GM18858 (cell line): ENCODE measurements at regions not wholly inside any gene's neighbourhood (a gene's known extent, or its start where the extent isn't known, plus 50 kb on each side); places are given as distances from the start of the nearest gene placed in this dataset.

Experiments
- ATAC-seq: cut with Tn5 transposase; IDR thresholded peaks from one replicate; pipeline ENCODE4 v1.9.1; 2021; ENCODE audit not compliant: unreplicated experiment

DNA sequence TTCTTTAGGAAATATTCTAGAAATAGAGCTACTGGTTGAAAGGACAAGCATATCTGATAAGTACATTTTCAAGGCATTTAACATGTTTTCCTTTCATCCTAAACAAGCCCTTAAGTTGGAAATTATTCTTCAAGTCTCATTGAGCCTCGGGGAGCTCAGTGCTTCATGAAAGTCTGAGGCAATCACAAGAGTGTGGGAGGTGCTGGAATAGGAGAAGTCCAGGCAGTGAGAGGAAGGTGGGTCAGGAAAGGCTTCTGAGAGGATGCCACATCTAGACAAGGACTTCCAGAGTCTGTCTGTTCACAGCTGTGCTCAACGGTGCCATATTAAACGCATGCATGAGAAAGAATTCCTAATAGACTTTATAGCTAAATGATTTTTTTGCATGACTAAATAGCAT, 69.8 kb downstream of the CD83 start:
- no peak for ATAC-seq

DNA sequence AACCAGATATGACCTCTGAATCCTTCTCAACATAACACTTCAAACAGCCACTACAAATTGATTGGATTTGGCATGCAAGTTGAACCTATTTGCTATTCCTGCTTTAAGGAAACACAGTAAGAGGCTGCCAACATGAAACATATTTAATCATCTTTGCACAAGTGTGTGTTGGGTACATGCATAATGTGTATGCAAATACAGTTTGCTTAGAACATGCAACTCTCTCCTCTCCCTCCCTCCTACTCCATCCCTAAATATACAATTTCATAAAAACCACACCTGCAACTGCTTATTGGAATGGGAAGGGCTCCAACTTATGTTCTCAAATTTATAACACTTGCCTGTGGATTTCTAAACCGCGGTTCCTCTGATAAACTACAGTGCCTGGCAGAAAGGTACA, 71.5 kb downstream of the CD83 start:
- ATAC-seq: no peak

DNA sequence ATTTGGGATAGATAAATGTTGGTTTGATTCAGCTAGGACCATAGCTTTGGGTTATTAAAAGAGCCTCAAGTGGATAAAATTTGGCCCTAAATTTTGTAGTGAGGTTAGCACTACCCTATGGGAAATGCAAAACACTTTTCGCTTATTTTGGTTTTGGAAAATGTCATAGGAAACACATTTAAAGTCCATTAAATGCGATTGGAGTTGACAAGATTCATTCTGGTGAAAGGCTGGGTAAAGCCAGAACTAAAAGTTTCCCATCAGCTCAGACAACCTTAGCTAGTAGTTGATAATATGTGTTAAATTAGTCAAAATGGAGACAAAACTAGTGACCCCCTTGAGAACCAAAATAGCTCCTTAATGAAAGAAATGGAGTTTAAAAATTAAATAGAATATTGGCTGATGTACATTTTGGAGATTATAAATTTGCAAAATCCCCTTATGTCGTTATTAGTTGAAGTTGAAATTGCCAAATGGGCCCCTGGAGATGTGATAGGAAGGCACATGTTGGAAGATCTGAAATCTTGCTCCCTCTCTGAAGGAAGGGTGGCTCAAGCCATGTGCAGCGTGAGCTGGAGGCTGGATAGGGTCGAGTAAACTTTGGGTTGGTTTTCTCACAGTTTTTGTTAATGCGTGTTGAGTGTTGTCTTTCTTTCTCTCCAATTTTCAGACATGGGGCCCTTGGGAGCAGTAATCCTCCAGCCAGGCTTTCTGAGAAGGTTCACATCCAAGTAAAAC, 72.8 kb downstream of the CD83 start:
- no peak for ATAC-seq

DNA sequence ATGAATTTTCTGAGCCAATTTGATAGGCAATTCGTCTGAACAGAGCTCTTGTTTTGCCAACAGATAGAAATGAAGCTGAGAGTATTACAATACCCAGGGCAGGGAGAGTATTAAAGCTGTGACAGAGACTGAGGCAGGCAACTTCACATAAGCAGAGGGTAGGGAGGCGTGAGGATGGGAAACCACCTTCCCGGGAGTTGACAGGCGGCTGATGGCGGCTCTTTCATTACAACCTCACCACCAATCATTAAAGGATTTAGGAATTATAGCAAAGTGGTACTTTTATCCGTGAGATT, 73.3 kb downstream of the CD83 start:
- ATAC-seq: no peak

- no peak for ATAC-seq
These were observed 74.2 kb downstream of the CD83 start for GRCh38 chr6:14191761-14192160.

- ATAC-seq: no peak
These were observed 74.7 kb downstream of the CD83 start for GRCh38 chr6:14192216-14192788.

- no peak for ATAC-seq
These were observed 76.0 kb downstream of the CD83 start for GRCh38 chr6:14193524-14193923.

- no peak for ATAC-seq
These were observed 76.9 kb downstream of the CD83 start for GRCh38 chr6:14194483-14194882.

- ATAC-seq: no peak
These were observed 77.4 kb downstream of the CD83 start for GRCh38 chr6:14194976-14195375.

DNA sequence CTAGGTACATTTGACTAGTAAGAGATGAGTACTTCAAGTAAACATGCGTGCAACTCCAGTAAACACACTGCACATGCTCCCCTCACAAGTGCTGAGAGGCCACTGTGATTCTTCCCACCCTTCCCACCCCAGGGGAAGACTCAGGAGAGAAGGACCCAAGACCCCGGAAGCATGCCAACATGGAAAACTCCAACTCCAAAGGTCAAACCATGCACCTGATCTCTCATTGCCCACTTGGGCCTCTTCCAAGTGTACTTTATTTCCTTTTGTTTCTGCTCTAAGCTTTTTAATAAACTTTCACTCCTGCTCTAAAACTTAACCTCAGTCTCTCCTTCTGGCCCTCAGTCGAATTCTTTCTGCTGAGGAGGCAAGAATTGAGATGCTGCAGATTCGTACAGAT, 78.5 kb downstream of the CD83 start:
- no peak for ATAC-seq

GRCh38 chr6:14197118-14197517, 79.5 kb downstream of the CD83 start:
- no peak for ATAC-seq

DNA sequence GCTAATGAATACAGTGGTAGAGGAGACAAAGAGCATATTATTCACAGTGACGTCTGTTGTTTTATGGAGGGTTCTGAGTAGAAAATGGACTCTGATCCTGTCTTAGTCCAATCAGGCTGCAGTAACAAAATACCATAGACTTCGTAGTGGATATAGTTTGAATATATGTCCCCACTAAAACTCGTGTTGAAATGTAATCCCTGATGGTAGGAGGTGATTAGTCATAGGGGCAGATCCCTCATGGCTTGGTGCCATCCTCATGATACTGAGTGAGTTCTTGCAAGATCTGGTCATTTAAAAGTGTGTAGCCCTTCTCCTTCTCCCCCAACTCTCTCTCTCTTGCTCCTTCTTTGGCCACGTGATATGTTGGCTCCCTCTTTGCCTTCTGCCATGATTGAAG, 82.5 kb downstream of the CD83 start:
- no peak for ATAC-seq

DNA sequence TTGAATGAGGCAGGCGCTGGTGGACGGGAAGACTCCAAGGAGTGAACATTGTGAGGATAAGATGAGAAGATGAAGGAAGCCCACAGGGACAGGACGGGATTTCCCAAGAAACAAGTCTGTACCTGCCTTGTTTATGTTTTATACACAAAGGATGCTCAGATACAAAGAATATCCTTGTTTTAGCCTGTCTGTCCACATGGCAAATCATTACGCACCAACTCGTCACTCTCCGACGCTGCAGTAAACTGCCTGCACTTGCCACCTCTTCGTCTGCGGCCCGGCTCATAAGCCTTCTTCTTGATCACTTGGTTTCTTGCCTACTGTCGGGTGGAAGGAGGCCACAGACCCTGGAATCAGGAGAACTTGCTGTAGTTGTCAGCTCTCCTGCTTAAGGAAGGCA, 85.4 kb downstream of the CD83 start:
- no peak for ATAC-seq

- no peak for ATAC-seq
These were observed 88.8 kb downstream of the CD83 start for GRCh38 chr6:14206391-14206790.

- no peak for ATAC-seq
These were observed 89.9 kb downstream of the CD83 start for GRCh38 chr6:14207448-14207847.

GRCh38 chr6:14209000-14209399, 91.4 kb downstream of the CD83 start:
- ATAC-seq: no peak

- ATAC-seq: no peak
These were observed 92.5 kb downstream of the CD83 start for GRCh38 chr6:14210077-14210476.

DNA sequence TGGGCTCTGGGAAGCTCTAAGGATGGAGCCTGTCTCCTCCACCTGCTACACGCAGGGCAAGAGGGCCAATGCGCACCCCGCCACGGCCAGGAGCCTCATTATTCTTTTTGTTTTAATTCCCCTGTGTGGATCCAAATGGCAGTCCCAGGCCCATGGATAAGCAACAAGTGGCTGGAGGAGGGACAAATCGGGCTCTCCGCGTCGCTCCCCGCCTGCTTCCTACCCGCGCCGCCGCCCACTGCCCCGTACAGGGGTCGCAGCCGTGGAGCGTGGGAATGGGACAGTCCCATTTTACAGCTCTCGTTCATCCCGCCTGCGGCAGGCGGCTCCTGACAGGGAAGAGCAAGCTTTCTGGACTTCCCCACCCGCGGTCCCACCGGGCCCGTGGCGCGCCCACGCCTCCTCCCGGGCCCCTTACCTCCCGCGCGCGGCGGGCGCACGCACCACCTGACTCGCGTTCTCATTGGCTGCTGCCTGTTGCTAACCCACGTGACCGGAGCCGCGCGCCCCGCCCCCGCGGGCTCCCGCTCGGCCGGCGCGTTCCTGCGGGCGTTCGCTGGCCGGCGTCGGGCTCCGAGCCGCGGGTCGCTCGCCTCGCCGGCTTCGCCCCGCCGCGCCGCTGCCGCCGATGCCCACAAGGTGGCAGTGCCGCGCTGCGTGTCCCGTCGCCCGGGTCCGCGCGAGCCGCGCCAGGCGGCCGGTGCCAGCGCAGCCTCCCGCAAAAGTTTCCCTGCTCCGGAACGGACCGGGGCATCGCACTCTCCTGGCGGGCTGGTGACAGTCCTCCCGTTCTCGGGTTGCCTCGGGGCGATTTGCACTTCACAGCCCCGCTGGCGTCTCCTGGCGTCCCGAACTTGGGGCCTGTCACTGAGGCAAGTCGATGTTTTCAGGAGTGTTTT, 93.3 kb downstream of the CD83 start:
- ATAC-seq: peak; percentile 85

- no peak for ATAC-seq
These were observed 94.0 kb downstream of the CD83 start for GRCh38 chr6:14211562-14211942.

GRCh38 chr6:14212020-14212419, 94.4 kb downstream of the CD83 start:
- no peak for ATAC-seq

GRCh38 chr6:14212632-14213031, 95.1 kb downstream of the CD83 start:
- no peak for ATAC-seq

- no peak for ATAC-seq
These were observed 99.5 kb downstream of the CD83 start for GRCh38 chr6:14216946-14217684.
